ENCODE measurements at regions not wholly inside any gene's neighbourhood (a gene's known extent, or its start where the extent isn't known, plus 50 kb on each side); places are given as distances from the start of the nearest gene placed in this dataset.

DNA sequence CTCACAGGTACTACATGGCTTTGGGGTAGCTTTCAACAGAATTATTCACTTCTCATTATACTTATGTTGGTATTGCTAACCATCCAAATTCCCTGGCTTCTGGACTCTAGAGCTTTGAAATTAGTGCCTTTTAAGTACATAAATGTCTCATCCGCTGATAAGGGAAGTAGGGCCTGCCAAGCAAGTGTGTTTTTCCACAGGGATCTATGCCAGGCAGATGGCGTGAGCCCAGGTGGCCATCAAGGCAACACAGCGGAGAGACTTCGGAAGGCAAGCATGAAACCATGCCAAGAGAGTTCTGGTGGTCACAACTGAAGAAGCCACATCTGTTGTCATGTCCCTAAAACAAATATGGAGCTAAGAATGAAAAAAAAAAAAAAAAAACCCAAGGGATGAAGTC lies 503.1 kb upstream of the LCORL start:
- TF ChIP-seq, protein P1, sequence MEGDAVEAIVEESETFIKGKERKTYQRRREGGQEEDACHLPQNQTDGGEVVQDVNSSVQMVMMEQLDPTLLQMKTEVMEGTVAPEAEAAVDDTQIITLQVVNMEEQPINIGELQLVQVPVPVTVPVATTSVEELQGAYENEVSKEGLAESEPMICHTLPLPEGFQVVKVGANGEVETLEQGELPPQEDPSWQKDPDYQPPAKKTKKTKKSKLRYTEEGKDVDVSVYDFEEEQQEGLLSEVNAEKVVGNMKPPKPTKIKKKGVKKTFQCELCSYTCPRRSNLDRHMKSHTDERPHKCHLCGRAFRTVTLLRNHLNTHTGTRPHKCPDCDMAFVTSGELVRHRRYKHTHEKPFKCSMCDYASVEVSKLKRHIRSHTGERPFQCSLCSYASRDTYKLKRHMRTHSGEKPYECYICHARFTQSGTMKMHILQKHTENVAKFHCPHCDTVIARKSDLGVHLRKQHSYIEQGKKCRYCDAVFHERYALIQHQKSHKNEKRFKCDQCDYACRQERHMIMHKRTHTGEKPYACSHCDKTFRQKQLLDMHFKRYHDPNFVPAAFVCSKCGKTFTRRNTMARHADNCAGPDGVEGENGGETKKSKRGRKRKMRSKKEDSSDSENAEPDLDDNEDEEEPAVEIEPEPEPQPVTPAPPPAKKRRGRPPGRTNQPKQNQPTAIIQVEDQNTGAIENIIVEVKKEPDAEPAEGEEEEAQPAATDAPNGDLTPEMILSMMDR (conservative IDR thresholded peaks at IDR 0.05; ENCODE audit: low read depth): no peak
- no peak overlapping the region for H3K27ac ChIP-seq
- no peak for DNase-seq (ENCODE audit: low spot score)
- CTCF ChIA-PET: no interaction called here
- POLR2A ChIA-PET (ENCODE audit: low non-redundant PET): no interaction called here

DNA sequence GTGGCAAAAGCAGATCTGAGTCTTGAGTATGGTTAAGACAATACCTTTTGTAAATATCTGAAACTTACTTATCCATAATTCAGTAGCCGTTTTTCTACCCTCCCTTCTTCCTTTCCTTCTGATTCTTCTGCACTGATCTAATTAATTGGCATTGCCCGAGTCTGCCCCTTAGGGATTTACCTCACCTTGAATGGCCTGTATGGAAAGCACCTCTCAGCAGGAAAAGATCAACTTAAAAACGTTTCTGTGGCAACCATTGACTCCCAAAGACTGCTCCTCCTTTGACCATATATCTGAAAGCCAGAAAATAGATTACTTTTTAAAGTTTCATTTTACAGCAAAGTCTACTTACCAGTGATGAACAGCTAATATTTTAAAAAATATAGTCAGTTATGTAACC lies 496.5 kb upstream of the LCORL start:
- CTCF ChIA-PET: no interaction called here
- TF ChIP-seq, protein P1 (conservative IDR thresholded peaks at IDR 0.05; ENCODE audit: low read depth): no peak

DNA sequence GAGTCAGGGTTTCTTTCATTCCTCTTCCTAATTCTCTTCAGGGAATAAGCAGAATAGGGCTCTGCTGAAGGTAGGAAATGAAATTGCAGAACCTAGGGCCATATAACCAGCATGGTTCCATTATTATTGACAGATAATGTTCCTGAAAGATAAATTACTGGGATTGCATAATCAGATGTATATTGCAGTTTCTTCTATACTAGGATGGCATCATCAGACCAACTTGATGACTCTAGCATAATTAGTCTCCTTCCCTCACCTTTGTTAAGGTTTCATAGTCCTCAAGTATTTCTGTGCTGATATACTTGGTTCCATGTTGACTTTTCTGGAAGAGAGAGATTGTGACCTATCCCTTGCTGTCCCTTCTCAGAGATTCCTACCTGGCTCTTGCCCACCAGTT lies 492.3 kb upstream of the LCORL start:
- DNase-seq (ENCODE audit: low spot score): no peak
- H3K27ac ChIP-seq: no peak overlapping the region
- TF ChIP-seq, protein P1 (conservative IDR thresholded peaks at IDR 0.05; ENCODE audit: low read depth): no peak
- POLR2A ChIA-PET (ENCODE audit: low non-redundant PET): no interaction called here
- CTCF ChIA-PET: no interaction called here

More for the DNA sequence above, 496.5 kb upstream of the LCORL start:
- no peak overlapping the region for H3K27ac ChIP-seq
- POLR2A ChIA-PET (ENCODE audit: low non-redundant PET): no interaction called here
- no peak for DNase-seq (ENCODE audit: low spot score)

DNA sequence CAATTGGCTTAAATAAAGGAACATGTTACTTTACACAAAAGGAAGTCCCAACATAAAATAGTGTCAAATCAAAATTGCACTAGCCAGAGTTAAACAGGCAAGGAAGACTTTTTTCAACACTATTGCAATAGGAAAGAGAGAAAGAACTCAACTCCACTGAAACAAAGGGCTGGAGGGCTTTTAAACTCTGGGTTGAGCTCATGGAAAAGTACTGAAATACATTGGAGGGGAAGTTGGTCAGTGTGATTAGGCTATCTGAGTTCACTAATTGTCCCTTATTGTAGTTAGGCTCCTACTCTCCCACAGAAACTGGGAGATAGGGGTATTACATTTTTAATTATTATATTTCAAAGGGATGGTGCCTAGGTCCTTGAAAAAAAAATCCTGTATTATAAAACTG lies 491.2 kb upstream of the LCORL start:
- H3K27ac ChIP-seq: no peak overlapping the region
- no peak for DNase-seq (ENCODE audit: low spot score)
- POLR2A ChIA-PET (ENCODE audit: low non-redundant PET): no interaction called here
- TF ChIP-seq, protein P1 (conservative IDR thresholded peaks at IDR 0.05; ENCODE audit: low read depth): no peak
- CTCF ChIA-PET: no interaction called here

DNA sequence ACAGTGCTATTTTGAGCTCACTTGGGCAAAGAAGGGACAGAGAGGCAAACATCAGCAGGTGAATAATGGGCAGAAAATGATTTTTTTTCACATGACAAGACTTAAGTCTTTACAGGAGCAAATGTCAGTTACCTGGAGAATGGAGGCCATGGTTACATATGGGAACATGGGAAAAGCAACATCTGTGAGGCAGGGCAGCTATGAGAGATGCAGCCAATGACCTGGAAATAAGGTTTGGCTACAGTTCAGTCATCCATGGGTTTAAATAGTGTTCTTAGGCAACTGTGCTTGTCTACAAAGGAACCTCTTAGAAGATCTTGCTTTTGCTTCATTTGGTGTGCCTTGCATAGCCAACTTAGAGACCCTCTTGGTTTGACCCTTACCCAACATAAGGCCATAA lies 490.2 kb upstream of the LCORL start:
- TF ChIP-seq, protein P1 (conservative IDR thresholded peaks at IDR 0.05; ENCODE audit: low read depth): no peak
- CTCF ChIA-PET: interaction anchor here (0.6 kb wide), 1 partner anchor 44 kb away, joined by 3 read pairs; no protein-coding TSS in a partner anchor
- no peak overlapping the region for H3K27ac ChIP-seq
- no peak for DNase-seq (ENCODE audit: low spot score)
- POLR2A ChIA-PET (ENCODE audit: low non-redundant PET): no interaction called here

DNA sequence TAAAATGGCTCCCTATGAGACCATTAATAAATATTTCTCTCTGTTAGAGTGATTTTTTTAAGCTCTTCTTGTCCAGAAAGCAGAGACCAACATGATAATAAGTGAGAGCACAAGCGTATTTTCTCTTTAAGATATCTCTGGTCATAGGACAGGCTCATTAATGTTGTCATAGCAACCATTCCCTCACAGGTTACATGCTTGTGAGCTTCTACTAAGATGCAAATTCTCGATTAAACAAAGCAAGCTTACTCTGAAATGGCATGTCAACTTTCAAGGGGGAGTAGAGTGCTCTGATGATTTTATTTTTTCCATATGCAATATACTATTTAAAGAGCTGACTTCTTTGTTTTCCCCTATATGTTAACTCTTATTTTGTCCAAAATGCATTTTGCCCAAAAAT lies 487.2 kb upstream of the LCORL start:
- no peak for DNase-seq (ENCODE audit: low spot score)
- CTCF ChIA-PET: no interaction called here
- TF ChIP-seq, protein P1 (conservative IDR thresholded peaks at IDR 0.05; ENCODE audit: low read depth): no peak
- H3K27ac ChIP-seq: no peak overlapping the region
- POLR2A ChIA-PET (ENCODE audit: low non-redundant PET): no interaction called here

DNA sequence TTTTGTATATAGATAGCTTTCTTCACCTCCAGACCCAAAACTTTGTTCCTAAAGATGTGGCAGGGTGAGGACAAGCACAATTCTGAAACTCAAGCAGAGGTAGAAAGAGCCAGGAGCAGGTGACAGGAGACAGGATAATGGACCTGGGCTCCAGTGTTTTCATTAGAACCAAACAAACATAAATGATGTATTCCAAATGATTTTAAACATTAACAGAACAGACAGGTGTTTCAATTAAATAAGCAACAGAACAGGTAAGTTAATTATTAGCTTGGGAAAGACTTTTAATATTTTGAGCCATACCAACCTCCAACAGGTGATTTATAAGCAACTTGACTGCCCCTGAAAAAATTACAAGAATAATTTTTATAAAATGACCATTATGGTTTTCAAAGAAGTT lies 459.4 kb upstream of the LCORL start:
- TF ChIP-seq, protein P1 (conservative IDR thresholded peaks at IDR 0.05; ENCODE audit: low read depth): no peak
- ChIA-PET POLR2A (ENCODE audit: low non-redundant PET) (no interaction called here), CTCF (no interaction called here)
- H3K27ac ChIP-seq: no peak overlapping the region
- DNase-seq (ENCODE audit: low spot score): no peak
